Esophagus squamous epithelium (tissue), 4 donors: ENCODE measurements at regions not wholly inside any gene's neighbourhood (a gene's known extent, or its start where the extent isn't known, plus 50 kb on each side); places are given as distances from the start of the nearest gene placed in this dataset.

Experiments used
- CTCF ChIP-seq, 6 experiments: fragments of 450-650 bp in 4 of 6; fragments of 200-600 bp in 2 of 6; sonication (generic) in 2 of 6; IDR thresholded peaks; one replicate each; pipeline ENCODE4 v1.5.1; 2016 to 2019; ENCODE audit warnings: antibody characterized with exemption in 6 of 6, mild to moderate bottlenecking in 4 of 6, moderate library complexity in 4 of 6
- POLR2A ChIP-seq, 4 donors: fragments of 450-650 bp; IDR thresholded peaks; one replicate each; pipeline ENCODE4 v1.6.1; 2017; ENCODE audit warnings: antibody characterized with exemption in 4 of 4, mild to moderate bottlenecking in 4 of 4, moderate library complexity in 3 of 4

- TF ChIP-seq CTCF (IDR thresholded peaks at IDR 0.05) (no peak), POLR2A (IDR thresholded peaks at IDR 0.05) (no peak)
Observed at GRCh38 chr5:58012102-58012501, 447.8 kb downstream of the PLK2 start.
